HG02571 (cell line): ENCODE measurements at regions not wholly inside any gene's neighbourhood (a gene's known extent, or its start where the extent isn't known, plus 50 kb on each side); places are given as distances from the start of the nearest gene placed in this dataset.

Experiments
- ATAC-seq: cut with Tn5 transposase; IDR thresholded peaks from one replicate; pipeline ENCODE4 v1.9.1; 2021; ENCODE audit warnings: mild to moderate bottlenecking, moderate library complexity; ENCODE audit not compliant: unreplicated experiment

GRCh38 chr10:94085766-94086437 lies 92.2 kb downstream of the PLCE1 start:
- no peak for ATAC-seq

- ATAC-seq = no peak
Measured at GRCh38 chr10:94088926-94089381, 95.2 kb downstream of the PLCE1 start.

DNA sequence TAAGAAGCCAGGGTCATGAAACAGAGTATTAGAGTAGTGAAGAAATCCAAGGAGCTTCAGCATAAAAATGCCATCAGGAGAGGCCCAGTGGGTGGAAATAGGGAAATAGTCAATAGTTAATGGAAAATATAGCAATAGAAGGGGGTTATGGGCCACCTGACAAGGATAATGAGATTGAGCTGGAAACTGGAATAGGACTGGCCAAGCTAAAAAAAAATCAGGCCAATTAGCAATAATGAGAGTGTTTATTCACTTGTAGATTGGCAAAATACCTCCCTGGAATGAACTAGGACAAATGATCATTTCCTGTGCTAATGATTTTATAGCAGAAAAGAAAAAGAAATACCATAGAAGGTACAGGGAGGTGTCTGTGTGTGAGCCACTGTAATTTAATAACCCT lies 97.9 kb downstream of the PLCE1 start:
- ATAC-seq = no peak

DNA sequence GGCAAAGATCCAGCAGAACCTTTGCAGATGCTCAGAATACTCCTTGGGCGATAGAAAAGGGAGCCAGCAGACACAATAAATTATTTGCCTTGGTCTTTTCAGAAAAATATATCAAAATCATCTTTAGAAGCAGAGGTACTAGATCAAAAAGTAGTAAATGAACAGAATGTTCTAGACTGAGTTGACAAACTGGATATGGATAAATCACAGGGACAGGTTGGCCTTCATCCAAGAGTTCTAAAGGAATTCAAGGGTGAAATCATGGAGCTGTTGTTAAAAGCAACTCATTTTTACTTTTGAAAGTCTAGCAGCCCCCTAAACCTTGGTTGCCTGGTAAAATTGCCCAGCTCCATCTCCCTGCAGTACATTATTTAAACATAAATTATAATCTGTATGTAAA lies 99.1 kb downstream of the PLCE1 start:
- no peak for ATAC-seq

- no peak for ATAC-seq
Measured at GRCh38 chr10:94093286-94093905, 99.7 kb downstream of the PLCE1 start.

- ATAC-seq = no peak
Measured at GRCh38 chr10:94094540-94094939, 100.8 kb downstream of the PLCE1 start.

DNA sequence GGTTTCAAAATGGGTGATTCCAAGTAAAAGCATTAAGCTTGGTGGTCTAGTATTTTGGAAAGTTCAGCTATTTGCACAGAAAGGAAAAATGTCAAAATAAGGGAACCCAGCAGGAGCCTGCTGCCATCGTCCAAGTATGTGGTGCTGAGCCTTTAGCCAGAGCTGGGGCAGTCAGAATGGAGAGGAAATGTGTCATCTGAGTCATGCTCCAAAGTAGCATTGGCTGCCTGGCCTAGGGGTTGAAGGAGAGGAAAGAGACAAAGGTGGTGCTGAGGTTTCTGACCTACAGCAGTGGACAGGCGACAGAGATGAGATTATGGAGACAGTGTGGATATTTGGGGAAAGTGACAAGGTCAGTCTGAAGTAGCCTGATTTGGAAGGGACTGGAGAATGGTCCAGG lies 103.9 kb downstream of the PLCE1 start:
- ATAC-seq = no peak

- ATAC-seq = no peak
Measured at GRCh38 chr10:94098896-94099295, 105.2 kb downstream of the PLCE1 start.

GRCh38 chr10:94101894-94102293 lies 108.2 kb downstream of the PLCE1 start:
- ATAC-seq = no peak

GRCh38 chr10:94102436-94102835 lies 108.7 kb downstream of the PLCE1 start:
- ATAC-seq = no peak

- no peak for ATAC-seq
Measured at GRCh38 chr10:94103192-94103591, 109.5 kb downstream of the PLCE1 start.

DNA sequence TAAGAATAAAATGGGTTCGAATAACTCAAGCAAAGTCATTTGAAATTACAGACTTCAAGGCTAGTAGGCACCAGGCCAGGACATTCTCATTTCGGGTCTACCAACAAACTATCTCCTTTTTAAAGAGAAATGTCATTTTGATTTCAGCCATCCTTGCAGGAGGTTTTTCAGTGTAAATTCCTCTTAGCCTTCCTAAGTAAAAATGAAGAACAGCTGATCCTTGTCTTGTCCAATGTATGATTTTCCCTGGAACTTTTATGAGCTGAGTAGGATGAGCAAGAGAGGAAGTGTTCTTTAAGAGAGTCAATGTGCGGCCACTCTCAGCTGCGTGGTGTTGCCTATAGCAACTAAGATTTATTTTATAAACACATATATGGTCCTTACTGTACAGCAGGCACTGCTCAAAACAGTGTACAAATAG lies 110.1 kb downstream of the PLCE1 start:
- ATAC-seq = no peak

DNA sequence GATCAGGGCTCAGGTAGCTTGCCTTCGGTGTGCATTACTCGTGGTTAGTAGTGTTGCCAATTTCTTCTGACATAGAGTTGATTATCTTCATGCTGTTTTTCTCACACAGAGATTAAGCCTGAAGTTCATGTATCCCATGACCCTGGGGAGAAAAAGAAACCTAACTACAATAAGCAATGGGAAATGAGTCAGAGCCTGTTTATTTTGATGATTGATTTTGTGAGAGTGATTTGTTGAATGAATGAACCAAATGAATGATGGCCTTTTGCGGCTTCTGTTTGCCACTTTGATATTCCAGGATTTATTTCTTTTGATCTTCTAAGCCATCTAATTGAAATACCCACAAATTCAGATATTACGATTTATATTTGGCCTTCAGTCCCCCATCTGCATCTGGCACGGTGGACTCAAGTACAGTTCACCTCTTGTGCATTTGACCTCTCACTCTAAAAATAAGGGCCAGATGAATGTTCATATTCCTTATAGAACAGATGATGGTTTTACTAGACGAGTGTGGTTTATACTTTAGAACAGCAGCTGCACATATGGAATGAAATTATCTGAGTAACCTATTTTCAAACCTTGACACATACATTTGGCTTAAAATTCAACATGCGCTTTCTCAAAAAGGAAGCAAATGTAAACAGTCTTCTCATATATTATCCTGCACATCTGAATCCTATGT lies 110.7 kb downstream of the PLCE1 start:
- ATAC-seq = no peak

DNA sequence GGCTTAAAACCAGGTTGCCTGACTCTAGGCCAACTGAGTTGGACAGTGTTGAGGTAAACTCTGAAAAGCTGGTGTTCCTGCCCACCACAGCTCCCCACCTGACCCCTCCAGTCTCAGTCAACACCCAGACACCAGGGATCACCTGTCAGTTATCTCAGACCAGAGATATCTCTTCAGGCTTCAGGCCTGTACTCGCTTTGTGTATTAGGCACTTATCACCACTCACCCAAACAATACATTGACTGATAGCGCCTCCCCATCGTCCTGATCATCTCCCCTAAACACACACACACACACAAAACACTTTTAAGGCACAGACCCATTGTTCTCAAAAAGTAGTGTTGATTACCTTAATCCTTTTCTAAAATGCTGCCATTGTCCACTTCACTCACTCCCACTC lies 111.5 kb downstream of the PLCE1 start:
- no peak for ATAC-seq

DNA sequence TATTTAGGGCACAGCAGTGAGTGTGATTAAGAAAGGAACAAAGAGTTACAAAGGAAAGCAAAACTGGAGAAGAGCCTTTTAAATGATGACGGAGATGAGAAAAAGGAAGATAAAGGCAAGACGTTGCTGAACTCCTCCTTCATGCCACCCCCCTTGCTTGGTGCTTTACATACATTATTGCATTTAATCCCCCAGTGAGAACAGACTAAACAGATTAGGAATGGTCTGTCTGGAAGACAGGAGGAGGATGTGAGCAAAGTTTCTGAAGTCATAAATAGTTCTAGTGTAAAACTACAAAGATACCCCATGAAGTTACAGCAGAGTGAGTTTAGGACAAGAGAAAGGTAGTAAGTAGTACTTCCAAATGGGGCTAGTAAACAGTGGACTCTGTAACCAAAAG lies 113.5 kb downstream of the PLCE1 start:
- ATAC-seq = no peak

- ATAC-seq = no peak
Measured at GRCh38 chr10:94108200-94108599, 114.5 kb downstream of the PLCE1 start.

DNA sequence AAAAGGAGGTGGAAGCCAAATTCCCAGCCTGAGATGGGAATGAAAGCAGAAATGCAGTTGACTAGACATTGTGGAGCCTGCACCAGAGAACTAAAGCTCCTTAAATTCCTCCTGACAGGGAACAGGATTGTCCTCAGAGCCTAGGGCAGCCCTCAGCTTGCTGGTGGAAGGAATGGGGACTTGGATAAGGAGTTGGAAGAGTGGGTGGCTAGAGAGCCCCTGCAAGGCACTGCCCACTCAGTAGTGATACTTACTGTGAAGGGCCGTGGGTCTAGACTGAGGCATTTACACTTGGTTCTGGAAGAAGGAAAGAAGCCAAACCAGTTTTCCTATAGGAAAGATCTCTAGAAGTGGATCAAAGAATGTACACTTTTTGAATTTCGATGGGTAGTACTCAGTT lies 117.6 kb downstream of the PLCE1 start:
- ATAC-seq = no peak

DNA sequence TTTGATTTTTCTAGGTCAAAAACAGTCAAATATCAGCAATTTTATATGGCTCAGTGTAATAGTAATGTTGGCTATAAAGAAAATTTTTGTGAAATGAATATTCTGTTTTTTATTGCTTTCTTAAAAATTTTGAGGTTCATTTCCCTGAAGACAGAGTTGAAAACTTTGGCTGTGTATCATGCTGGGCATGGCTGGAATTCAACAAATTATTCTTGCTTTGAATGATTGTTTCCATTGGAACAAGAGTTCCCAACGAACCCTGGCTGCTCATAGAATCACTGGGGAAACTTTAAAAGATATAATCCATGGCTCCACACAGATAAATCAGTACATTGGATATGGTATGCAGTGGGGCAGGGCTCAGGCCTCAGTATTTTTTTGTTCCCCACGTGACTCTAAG lies 118.6 kb downstream of the PLCE1 start:
- ATAC-seq = no peak

DNA sequence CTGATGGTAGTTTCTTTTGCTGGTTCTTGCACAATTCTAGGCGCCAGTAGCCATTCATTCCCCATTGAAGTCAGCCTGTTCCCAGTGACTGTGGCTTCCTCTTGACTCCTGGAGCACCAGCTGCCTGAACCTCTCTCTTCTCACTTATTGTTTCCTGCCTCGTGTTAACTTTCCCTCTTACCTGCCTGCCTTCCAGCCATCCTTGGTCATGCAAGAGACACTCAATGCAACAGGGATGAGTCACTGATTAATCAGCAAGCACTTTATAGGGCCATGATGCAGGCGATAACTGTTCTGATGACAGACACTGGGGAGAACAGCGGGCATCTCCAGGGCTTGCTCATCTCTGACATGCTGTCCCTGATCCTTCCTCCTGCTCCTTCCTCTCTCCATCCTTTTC lies 122.0 kb downstream of the PLCE1 start:
- ATAC-seq = no peak

GRCh38 chr10:94116848-94117247 lies 123.1 kb downstream of the PLCE1 start:
- ATAC-seq = no peak

DNA sequence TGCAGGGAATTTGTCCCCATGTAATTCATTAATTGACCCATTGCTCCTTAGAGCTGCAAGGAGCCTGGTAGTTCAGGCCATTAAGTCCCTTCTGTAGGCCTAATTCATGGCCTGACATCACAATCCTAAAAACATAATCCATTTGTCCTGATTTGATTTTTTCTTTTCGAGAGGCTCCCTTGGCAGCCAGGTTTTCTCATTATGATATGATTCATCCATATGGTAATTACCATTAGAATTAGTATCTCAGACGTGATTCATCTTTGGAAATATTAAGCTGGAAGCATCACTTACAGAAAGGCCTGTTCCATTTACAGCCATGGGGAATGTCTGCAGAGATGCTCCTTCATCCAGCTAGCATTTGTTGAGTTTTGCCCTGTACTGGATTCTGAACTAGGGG lies 128.5 kb downstream of the PLCE1 start:
- no peak for ATAC-seq

GRCh38 chr10:94123258-94123995 lies 129.7 kb downstream of the PLCE1 start:
- no peak for ATAC-seq
